ENCODE measurements at regions not wholly inside any gene's neighbourhood (a gene's known extent, or its start where the extent isn't known, plus 50 kb on each side); places are given as distances from the start of the nearest gene placed in this dataset.

- Mint-ChIP-seq H3K27ac (no peak overlapping the region), H3K27me3 (no peaks in the 10 kb centered on the region), H3K36me3 (no peaks in the 10 kb centered on the region), H3K4me1 (ENCODE audit: unreplicated experiment) (no peaks in the 10 kb centered on the region), H3K9me3 (no peaks in the 10 kb centered on the region), H3K4me3 (no peak overlapping the region)
- DNase-seq (ENCODE audit: extremely low spot score, unreplicated experiment), result no peak
- no peak for TF ChIP-seq CTCF (conservative IDR thresholded peaks at IDR 0.05)
Observed at GRCh38 chr6:67336014-67336413, 1299.1 kb upstream of the ADGRB3 start.

GRCh38 chr6:67331304-67331703 lies 1303.8 kb upstream of the ADGRB3 start:
- Mint-ChIP-seq H3K27ac (no peak overlapping the region), H3K36me3 (no peaks in the 10 kb centered on the region), H3K4me3 (no peak overlapping the region), H3K27me3 (no peaks in the 10 kb centered on the region), H3K4me1 (ENCODE audit: unreplicated experiment) (no peaks in the 10 kb centered on the region), H3K9me3 (no peaks in the 10 kb centered on the region)
- no peak for DNase-seq (ENCODE audit: extremely low spot score, unreplicated experiment)
- TF ChIP-seq CTCF (conservative IDR thresholded peaks at IDR 0.05), result no peak

- H3K4me3 Mint-ChIP-seq, result no peak overlapping the region
- no peak for TF ChIP-seq CTCF (conservative IDR thresholded peaks at IDR 0.05)
- DNase-seq (ENCODE audit: extremely low spot score, unreplicated experiment), result no peak
- H3K9me3 Mint-ChIP-seq, result no peaks in the 10 kb centered on the region
- H3K4me1 Mint-ChIP-seq (ENCODE audit: unreplicated experiment), result no peaks in the 10 kb centered on the region
- no peaks in the 10 kb centered on the region for H3K36me3 Mint-ChIP-seq
- no peak overlapping the region for H3K27ac Mint-ChIP-seq
- no peaks in the 10 kb centered on the region for H3K27me3 Mint-ChIP-seq
Observed at GRCh38 chr6:67328269-67328668, 1306.8 kb upstream of the ADGRB3 start.

- Mint-ChIP-seq H3K36me3 (no peaks in the 10 kb centered on the region), H3K9me3 (no peaks in the 10 kb centered on the region), H3K27me3 (no peaks in the 10 kb centered on the region), H3K4me3 (no peak overlapping the region), H3K4me1 (ENCODE audit: unreplicated experiment) (no peaks in the 10 kb centered on the region), H3K27ac (no peak overlapping the region)
- TF ChIP-seq CTCF (conservative IDR thresholded peaks at IDR 0.05), result no peak
- no peak for DNase-seq (ENCODE audit: extremely low spot score, unreplicated experiment)
Observed at GRCh38 chr6:67300430-67301040, 1334.5 kb upstream of the ADGRB3 start.

GRCh38 chr6:67292169-67292568 lies 1342.9 kb upstream of the ADGRB3 start:
- no peak for DNase-seq (ENCODE audit: extremely low spot score, unreplicated experiment)
- TF ChIP-seq CTCF (conservative IDR thresholded peaks at IDR 0.05), result no peak
- no peak overlapping the region for H3K4me3 Mint-ChIP-seq
- H3K27me3 Mint-ChIP-seq, result no peaks in the 10 kb centered on the region
- H3K9me3 Mint-ChIP-seq, result no peaks in the 10 kb centered on the region
- no peaks in the 10 kb centered on the region for H3K36me3 Mint-ChIP-seq
- H3K4me1 Mint-ChIP-seq (ENCODE audit: unreplicated experiment), result no peaks in the 10 kb centered on the region
- no peak overlapping the region for H3K27ac Mint-ChIP-seq

- no peak for DNase-seq (ENCODE audit: extremely low spot score, unreplicated experiment)
- TF ChIP-seq CTCF (conservative IDR thresholded peaks at IDR 0.05), result no peak
- Mint-ChIP-seq H3K4me3 (no peak overlapping the region), H3K4me1 (ENCODE audit: unreplicated experiment) (no peaks in the 10 kb centered on the region), H3K36me3 (no peaks in the 10 kb centered on the region), H3K9me3 (peaks cover 5% of the 10 kb centered on the region), H3K27ac (no peak overlapping the region), H3K27me3 (no peaks in the 10 kb centered on the region)
Observed at GRCh38 chr6:67287566-67287965, 1347.5 kb upstream of the ADGRB3 start.
